ENCODE measurements at regions not wholly inside any gene's neighbourhood (a gene's known extent, or its start where the extent isn't known, plus 50 kb on each side); places are given as distances from the start of the nearest gene placed in this dataset.

- Histone ChIP-seq H3K9me3 (no peaks in the 10 kb centered on the region), H3K27ac (no peak overlapping the region), H3K4me1 (no peaks in the 10 kb centered on the region), H3K27me3 (peaks cover 0 to 14% of the 10 kb centered on the region in 2 donors), H3K4me3 (no peak overlapping the region), H3K36me3 (no peaks in the 10 kb centered on the region)
- DNase-seq, result peak in 1 of 4 donors; percentile 25
- ATAC-seq, result no peak
- intact Hi-C loops (cut with DNase I), result loop anchor here in 1 of 2 donors (10.0 kb wide), 1 partner anchor 363 kb away; no protein-coding TSS in a partner anchor
- TF ChIP-seq CTCF (IDR thresholded peaks at IDR 0.05), result no peak
Measured at GRCh38 chr14:101191721-101192660, 288.5 kb upstream of the RTL1 start.

GRCh38 chr14:101192661-101193000 is 289.1 kb upstream of the RTL1 start:
- H3K27ac ChIP-seq, result no peak overlapping the region
- peaks cover 0 to 14% of the 10 kb centered on the region in 2 donors for H3K27me3 ChIP-seq
- H3K9me3 ChIP-seq, result no peaks in the 10 kb centered on the region
- TF ChIP-seq CTCF (IDR thresholded peaks at IDR 0.05), result no peak
- DNase-seq, result no peak
- ATAC-seq, result no peak
- intact Hi-C loops (cut with DNase I), result loop anchor here in 1 of 2 donors (10.0 kb wide), 1 partner anchor 362 kb away; no protein-coding TSS in a partner anchor
- no peaks in the 10 kb centered on the region for H3K4me1 ChIP-seq
- H3K36me3 ChIP-seq, result no peaks in the 10 kb centered on the region
- H3K4me3 ChIP-seq, result no peak overlapping the region

- Histone ChIP-seq H3K36me3 (no peaks in the 10 kb centered on the region), H3K4me3 (no peak overlapping the region), H3K4me1 (no peaks in the 10 kb centered on the region), H3K27ac (no peak overlapping the region), H3K9me3 (no peaks in the 10 kb centered on the region), H3K27me3 (peaks cover 0 to 14% of the 10 kb centered on the region in 2 donors)
- DNase-seq (peak in 2 of 4 donors; percentile 20 to 61), ATAC-seq (no peak)
- intact Hi-C loops (cut with DNase I), result loop anchor here in 1 of 2 donors (10.0 kb wide), 1 partner anchor 362 kb away; no protein-coding TSS in a partner anchor
- TF ChIP-seq CTCF (IDR thresholded peaks at IDR 0.05), result no peak
Measured at GRCh38 chr14:101193106-101193844, 289.8 kb upstream of the RTL1 start.

- intact Hi-C loops (cut with DNase I), result loop anchor here in 1 of 2 donors (10.0 kb wide), 1 partner anchor 361 kb away; no protein-coding TSS in a partner anchor
- Histone ChIP-seq H3K36me3 (no peaks in the 10 kb centered on the region), H3K4me1 (no peaks in the 10 kb centered on the region), H3K27me3 (peaks cover 0 to 14% of the 10 kb centered on the region in 2 donors), H3K4me3 (no peak overlapping the region), H3K27ac (no peak overlapping the region), H3K9me3 (no peaks in the 10 kb centered on the region)
- no peak for TF ChIP-seq CTCF (IDR thresholded peaks at IDR 0.05)
- ATAC-seq, result no peak
- DNase-seq, result peak in 1 of 4 donors; percentile 14
Measured at GRCh38 chr14:101193845-101194372, 290.4 kb upstream of the RTL1 start.

Measured in left lung (tissue), 4 donors.